Heart left ventricle (tissue), 16 donors: ENCODE measurements at regions not wholly inside any gene's neighbourhood (a gene's known extent, or its start where the extent isn't known, plus 50 kb on each side); places are given as distances from the start of the nearest gene placed in this dataset.
A peak's percentile ranks its signal among the peaks of the same experiment; 100 is the strongest.

ENCODE experiments used
- ATAC-seq, 4 donors: fragments of 200-7000 bp; cut with Tn5 transposase; one replicate each; pipeline ENCODE4 v1.9.1; 2020 to 2022; ENCODE audit warnings: moderate library complexity in 4 of 4, mild to moderate bottlenecking in 3 of 4, moderate number of reproducible peaks in 1 of 4
- DNase-seq, 5 donors: peaks; one replicate each; pipeline ENCODE4 v3.0.0-alpha.2; 2020
- H3K27ac ChIP-seq, 12 donors: fragments of 200-600 bp; sonication (generic) in 4 of 12; one replicate each; pipeline versions ENCODE4 v1.5.0 to v1.8.0; 2016 to 2022; ENCODE audit warnings: mild to moderate bottlenecking in 2 of 12
- H3K27me3 ChIP-seq, 9 donors: fragments of 200-600 bp; sonication (generic) in 2 of 9; one replicate each; pipeline versions ENCODE4 v1.5.1 to v1.8.0; 2016 to 2022; ENCODE audit warnings: mild to moderate bottlenecking in 3 of 9
- H3K36me3 ChIP-seq, 9 donors: fragments of 200-600 bp; sonication (generic) in 2 of 9; one replicate each; pipeline versions ENCODE4 v1.5.0 to v1.8.0; 2018 to 2022; ENCODE audit warnings: mild to moderate bottlenecking in 2 of 9
- H3K4me1 ChIP-seq, 12 donors: fragments of 200-600 bp; sonication (generic) in 4 of 12; one replicate each; pipeline versions ENCODE4 v1.5.0 to v1.8.0; 2016 to 2022; ENCODE audit warnings: mild to moderate bottlenecking in 3 of 12
- H3K4me3 ChIP-seq, 12 donors: fragments of 200-600 bp; sonication (generic) in 4 of 12; one replicate each; pipeline versions ENCODE4 v1.5.0 to v1.8.0; 2017 to 2022; ENCODE audit warnings: mild to moderate bottlenecking in 9 of 12, moderate library complexity in 4 of 12
- H3K9me3 ChIP-seq, 12 donors: fragments of 200-600 bp; sonication (generic) in 4 of 12; one replicate each; pipeline versions ENCODE4 v1.5.0 to v1.8.0; 2016 to 2022; ENCODE audit warnings: mild to moderate bottlenecking in 1 of 12
- CTCF ChIP-seq, 12 donors: fragments of 200-600 bp; sonication (generic) in 4 of 12; IDR thresholded peaks; one replicate each; pipeline versions ENCODE4 v1.5.0 to v1.8.0; 2018 to 2022; ENCODE audit warnings: antibody characterized with exemption in 12 of 12, mild to moderate bottlenecking in 5 of 12
- POLR2A ChIP-seq, 2 donors: fragments of 450-650 bp; IDR thresholded peaks; one replicate each; pipeline ENCODE4 v1.6.1; 2017; ENCODE audit warnings: antibody characterized with exemption in 2 of 2, mild to moderate bottlenecking in 2 of 2, moderate library complexity in 2 of 2
- WGBS, 4 donors: extraction: QIAGEN DNeasy Blood & Tissue Kit in 2 of 4; methylation state at CpG; one replicate each; pipeline versions ENCODE4 v1.1.5 to v1.1.7; 2013 to 2018; 5-methylcytosine and 5-hydroxymethylcytosine counted together
- intact Hi-C, 10 donors: fragments of 100-400 bp; cut with DNase I; formaldehyde crosslinking; loops; one replicate each; pipeline versions ENCODE4 v1.11.1 to v1.14.2; 2022
- donor health status: ischemic (EF 13 %, LVEDD 7.1; RV severe dilation, severe dysfunction).
- donor health status: healthy with polysubstance abuse.
- donor health status: DM: no; HTN: yes; CAD: no.
- donor health status: DM: no; HTN: no; CAD: no.
- donor health status: ischemic (EF 25% LVEDD 6.9; RV normal size, moderate dysfunction).
- donor health status: ischemic (EF 25% LVEDD 5.7; RV mildly dilated, moderate dysfunction).
- donor health status: healthy.
- donor health status: DM: yes; HTN: yes; CAD: no.
- donor health status: ischemic (EF 35%, LVEDD 5.7; RV mildly dilated, moderate dysfunction).
- donor health status: nonischemic (EF 11% LVEDD 7.7; RV severe dilation, severe dysfunction).
- donor health status: DM: yes; HTN: yes; CAD: no.
- donor health status: PGD.
- donor health status: ischemic (EF 29% LVEDD 5.4; RV normal size, mild dysfunction).
- donor health status: nonischemic (EF 23%, LVEDD 6.1; RV moderate dilation, normal function).

- ATAC-seq (no peak), DNase-seq (no peak)
- Histone ChIP-seq H3K9me3 (peaks cover 0 to 6% (median 0%) of the 10 kb centered on the region in 12 donors), H3K4me3 (no peak overlapping the region), H3K36me3 (no peaks in the 10 kb centered on the region), H3K27me3 (no peaks in the 10 kb centered on the region), H3K4me1 (no peaks in the 10 kb centered on the region), H3K27ac (no peak overlapping the region)
- intact Hi-C loops = no loop called here
- no peak for TF ChIP-seq CTCF (IDR thresholded peaks at IDR 0.05)
- no peak for TF ChIP-seq POLR2A (IDR thresholded peaks at IDR 0.05)
- 92 to 96% (median 93%) methylated on average over 6 of the region's 6 CpGs for WGBS, 4 donors
Observed at GRCh38 chr10:70981936-70982335, 93.6 kb upstream of the PCBD1 start.

- no peak overlapping the region for H3K27ac ChIP-seq
Observed at GRCh38 chr10:70982443-70982842, 94.1 kb upstream of the PCBD1 start.

GRCh38 chr10:70984986-70985722 is 96.8 kb upstream of the PCBD1 start:
- ATAC-seq = no peak
- H3K27me3 ChIP-seq = no peaks in the 10 kb centered on the region
- no peak overlapping the region for H3K4me3 ChIP-seq
- no peaks in the 10 kb centered on the region for H3K4me1 ChIP-seq
- intact Hi-C loops = no loop called here
- TF ChIP-seq POLR2A (IDR thresholded peaks at IDR 0.05) (no peak), CTCF (IDR thresholded peaks at IDR 0.05) (no peak)
- no peak overlapping the region for H3K27ac ChIP-seq
- WGBS, 4 donors = 75 to 93% (median 86%) methylated on average over 8 of the region's 8 CpGs
- H3K9me3 ChIP-seq = peaks cover 0 to 6% (median 0%) of the 10 kb centered on the region in 12 donors
- no peak for DNase-seq
- no peaks in the 10 kb centered on the region for H3K36me3 ChIP-seq

More at GRCh38 chr10:70982443-70982842, 94.1 kb upstream of the PCBD1 start:
- Histone ChIP-seq H3K27me3 (no peaks in the 10 kb centered on the region), H3K36me3 (no peaks in the 10 kb centered on the region), H3K9me3 (peaks cover 0 to 6% (median 0%) of the 10 kb centered on the region in 12 donors), H3K4me1 (no peaks in the 10 kb centered on the region), H3K4me3 (no peak overlapping the region)
- TF ChIP-seq POLR2A (IDR thresholded peaks at IDR 0.05) (no peak), CTCF (IDR thresholded peaks at IDR 0.05) (no peak)
- intact Hi-C loops = no loop called here
- WGBS, 4 donors = 74 to 79% (median 75%) methylated on average over 3 of the region's 3 CpGs
- ATAC-seq = no peak
- no peak for DNase-seq

- DNase-seq (peak in 3 of 5 donors; percentile 19 to 53 (median 44)), ATAC-seq (peak in 3 of 4 donors; percentile 54 to 82 (median 78))
- H3K27me3 ChIP-seq = no peaks in the 10 kb centered on the region
- WGBS, 4 donors = 68 to 79% (median 70%) methylated on average over 13 of the region's 13 CpGs
- H3K4me3 ChIP-seq = no peak overlapping the region
- H3K4me1 ChIP-seq = no peaks in the 10 kb centered on the region
- TF ChIP-seq CTCF (IDR thresholded peaks at IDR 0.05) = no peak
- no peak for TF ChIP-seq POLR2A (IDR thresholded peaks at IDR 0.05)
- H3K36me3 ChIP-seq = no peaks in the 10 kb centered on the region
- intact Hi-C loops = no loop called here
- peaks cover 0 to 6% (median 0%) of the 10 kb centered on the region in 12 donors for H3K9me3 ChIP-seq
- no peak overlapping the region for H3K27ac ChIP-seq
Observed at GRCh38 chr10:70985824-70986622, 97.7 kb upstream of the PCBD1 start.
